Adrenal gland (tissue), 9 donors: ENCODE measurements at regions not wholly inside any gene's neighbourhood (a gene's known extent, or its start where the extent isn't known, plus 50 kb on each side); places are given as distances from the start of the nearest gene placed in this dataset.

Source experiments
- DNase-seq, 7 donors: peaks; one replicate each; pipeline ENCODE4 v3.0.0-alpha.2; 2019 to 2020
- H3K27ac ChIP-seq, 5 donors: fragments of 200-600 bp; sonication (generic) in 4 of 5; 1 replicate in 3 of 5; 2 replicates in 2 of 5; pipeline versions ENCODE4 v1.5.1 to v1.8.0; 2016 to 2020; ENCODE audit warnings: mild to moderate bottlenecking in 1 of 5
- H3K27me3 ChIP-seq: fragments of 200-600 bp; 2 replicates; pipeline ENCODE4 v1.8.0; 2021
- H3K36me3 ChIP-seq, 2 donors: fragments of 200-600 bp; replicated peaks in 1 of 2; 1 replicate in 1 of 2; 2 replicates in 1 of 2; pipeline versions ENCODE4 v1.5.1 to v1.8.0; 2018 to 2022
- H3K4me1 ChIP-seq, 2 donors: fragments of 200-600 bp; replicated peaks in 1 of 2; 1 replicate in 1 of 2; 2 replicates in 1 of 2; pipeline versions ENCODE4 v1.5.1 to v1.8.0; 2018 to 2021
- H3K4me3 ChIP-seq, 4 donors: fragments of 200-600 bp; sonication (generic) in 3 of 4; one replicate each; pipeline ENCODE4 v1.5.1; 2016 to 2018
- H3K9me3 ChIP-seq, 3 donors: fragments of 200-600 bp; sonication (generic) in 1 of 3; replicated peaks in 1 of 3; 1 replicate in 2 of 3; 2 replicates in 1 of 3; pipeline versions ENCODE4 v1.5.1 to v1.8.0; 2016 to 2021
- CTCF ChIP-seq, 6 experiments: fragments of 450-650 bp in 4 of 6; fragments of 200-600 bp in 2 of 6; sonication (generic) in 1 of 6; IDR thresholded peaks; 1 replicate in 5 of 6; 2 replicates in 1 of 6; pipeline versions ENCODE4 v1.5.1 to v1.8.0; 2016 to 2021; ENCODE audit warnings: antibody characterized with exemption in 6 of 6, mild to moderate bottlenecking in 2 of 6, moderate library complexity in 1 of 6
- POLR2A ChIP-seq, 2 donors: fragments of 450-650 bp; IDR thresholded peaks; one replicate each; pipeline ENCODE4 v1.6.1; 2017; ENCODE audit warnings: antibody characterized with exemption in 2 of 2, mild to moderate bottlenecking in 2 of 2, moderate library complexity in 1 of 2
- WGBS, 4 donors: extraction: QIAGEN DNeasy Blood & Tissue Kit in 2 of 4; methylation state at CpG; one replicate each; pipeline versions ENCODE4 v1.1.5 to v1.1.7; 2013 to 2017; 5-methylcytosine and 5-hydroxymethylcytosine counted together
- intact Hi-C, 2 donors: fragments of 100-400 bp; cut with DNase I; formaldehyde crosslinking; loops; one replicate each; pipeline versions ENCODE4 v1.14.1 to v1.15.0; 2022 to 2023
- donor health status: healthy with polysubstance abuse.
- donor health status: Bipolar disorder and iron deficiency.
- donor health status: DM: yes; HTN: yes; CAD: no.
- donor health status: DM: no; HTN: no; CAD: no.
- donor health status: DM: no; HTN: no; CAD: no.

GRCh38 chr18:78676622-78677482, 302.8 kb upstream of the SALL3 start:
- H3K36me3 ChIP-seq: no peaks in the 10 kb centered on the region
- intact Hi-C loops: no loop called here
- H3K4me1 ChIP-seq: no peaks in the 10 kb centered on the region
- H3K9me3 ChIP-seq: no peaks in the 10 kb centered on the region
- no peak overlapping the region for H3K4me3 ChIP-seq
- no peak overlapping the region for H3K27ac ChIP-seq
- H3K27me3 ChIP-seq: no peaks in the 10 kb centered on the region
- WGBS, 4 donors: 83 to 89% (median 85%) methylated on average over 16 to 19 of the region's 19 CpGs
- TF ChIP-seq CTCF (IDR thresholded peaks at IDR 0.05) (no peak), POLR2A (IDR thresholded peaks at IDR 0.05) (no peak)
- DNase-seq: no peak

GRCh38 chr18:78677483-78678317, 301.9 kb upstream of the SALL3 start:
- H3K9me3 ChIP-seq: no peaks in the 10 kb centered on the region
- H3K27ac ChIP-seq: no peak overlapping the region
- H3K4me1 ChIP-seq: no peaks in the 10 kb centered on the region
- no peak for DNase-seq
- no peaks in the 10 kb centered on the region for H3K27me3 ChIP-seq
- no peak overlapping the region for H3K4me3 ChIP-seq
- WGBS, 4 donors: 76 to 88% (median 79%) methylated on average over 15 to 25 of the region's 25 CpGs
- TF ChIP-seq POLR2A (IDR thresholded peaks at IDR 0.05) (no peak), CTCF (IDR thresholded peaks at IDR 0.05) (no peak)
- no peaks in the 10 kb centered on the region for H3K36me3 ChIP-seq
- intact Hi-C loops: no loop called here

- intact Hi-C loops: no loop called here
- Histone ChIP-seq H3K27me3 (no peaks in the 10 kb centered on the region), H3K27ac (no peak overlapping the region), H3K36me3 (no peaks in the 10 kb centered on the region), H3K4me1 (no peaks in the 10 kb centered on the region), H3K9me3 (no peaks in the 10 kb centered on the region), H3K4me3 (no peak overlapping the region)
- no peak for TF ChIP-seq POLR2A (IDR thresholded peaks at IDR 0.05)
- TF ChIP-seq CTCF (IDR thresholded peaks at IDR 0.05): no peak
- DNase-seq: no peak
- WGBS, 4 donors: 66 to 75% (median 71%) methylated on average over 8 of the region's 8 CpGs
Observed at GRCh38 chr18:78678318-78678695, 301.3 kb upstream of the SALL3 start.

- H3K4me3 ChIP-seq: no peak overlapping the region
- H3K36me3 ChIP-seq: no peaks in the 10 kb centered on the region
- WGBS, 4 donors: 72 to 83% (median 78%) methylated on average over 7 to 9 of the region's 9 CpGs
- intact Hi-C loops: no loop called here
- no peaks in the 10 kb centered on the region for H3K27me3 ChIP-seq
- H3K27ac ChIP-seq: no peak overlapping the region
- H3K4me1 ChIP-seq: no peaks in the 10 kb centered on the region
- TF ChIP-seq CTCF (IDR thresholded peaks at IDR 0.05) (no peak), POLR2A (IDR thresholded peaks at IDR 0.05) (no peak)
- H3K9me3 ChIP-seq: no peaks in the 10 kb centered on the region
- no peak for DNase-seq
Observed at GRCh38 chr18:78679031-78679430, 300.6 kb upstream of the SALL3 start.
